Testis (tissue), 2 donors: ENCODE measurements at regions not wholly inside any gene's neighbourhood (a gene's known extent, or its start where the extent isn't known, plus 50 kb on each side); places are given as distances from the start of the nearest gene placed in this dataset.

ENCODE experiments used
- POLR2A ChIP-seq: fragments of 450-650 bp; IDR thresholded peaks from one replicate; pipeline ENCODE4 v1.6.1; 2017; ENCODE audit warnings: antibody characterized with exemption, mild to moderate bottlenecking, moderate library complexity
- TF ChIP-seq, protein P1 (sequence below), 3 experiments: fragments of 450-650 bp in 2 of 3; fragments of 200-600 bp in 1 of 3; sonication (generic) in 1 of 3; IDR thresholded peaks; one replicate each; pipeline ENCODE4 v1.5.1; 2016 to 2019; ENCODE audit warnings: antibody characterized with exemption in 3 of 3, mild to moderate bottlenecking in 2 of 3, moderate library complexity in 1 of 3

DNA sequence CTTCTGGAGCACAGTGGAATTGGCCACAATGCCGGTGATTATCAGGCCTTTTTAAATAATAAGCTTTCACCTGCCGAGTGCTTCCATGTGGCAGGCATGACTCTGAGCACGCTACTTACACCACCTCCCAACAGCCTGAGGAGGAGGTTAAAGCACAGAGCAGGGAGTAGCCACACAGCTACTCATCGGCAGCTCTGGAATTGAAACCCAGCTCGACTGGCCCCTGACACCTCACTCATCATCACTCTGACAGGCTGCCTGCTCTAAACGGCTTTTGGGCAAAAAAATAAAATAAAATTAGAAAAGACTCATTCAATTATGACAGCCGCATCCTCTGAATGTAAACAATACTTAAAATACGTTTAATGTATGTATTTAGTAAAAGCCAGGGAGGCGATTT is 326.4 kb upstream of the NOCT start:
- TF ChIP-seq, protein P1, sequence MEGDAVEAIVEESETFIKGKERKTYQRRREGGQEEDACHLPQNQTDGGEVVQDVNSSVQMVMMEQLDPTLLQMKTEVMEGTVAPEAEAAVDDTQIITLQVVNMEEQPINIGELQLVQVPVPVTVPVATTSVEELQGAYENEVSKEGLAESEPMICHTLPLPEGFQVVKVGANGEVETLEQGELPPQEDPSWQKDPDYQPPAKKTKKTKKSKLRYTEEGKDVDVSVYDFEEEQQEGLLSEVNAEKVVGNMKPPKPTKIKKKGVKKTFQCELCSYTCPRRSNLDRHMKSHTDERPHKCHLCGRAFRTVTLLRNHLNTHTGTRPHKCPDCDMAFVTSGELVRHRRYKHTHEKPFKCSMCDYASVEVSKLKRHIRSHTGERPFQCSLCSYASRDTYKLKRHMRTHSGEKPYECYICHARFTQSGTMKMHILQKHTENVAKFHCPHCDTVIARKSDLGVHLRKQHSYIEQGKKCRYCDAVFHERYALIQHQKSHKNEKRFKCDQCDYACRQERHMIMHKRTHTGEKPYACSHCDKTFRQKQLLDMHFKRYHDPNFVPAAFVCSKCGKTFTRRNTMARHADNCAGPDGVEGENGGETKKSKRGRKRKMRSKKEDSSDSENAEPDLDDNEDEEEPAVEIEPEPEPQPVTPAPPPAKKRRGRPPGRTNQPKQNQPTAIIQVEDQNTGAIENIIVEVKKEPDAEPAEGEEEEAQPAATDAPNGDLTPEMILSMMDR (IDR thresholded peaks at IDR 0.05) = no peak
- TF ChIP-seq POLR2A = no peak
